Kidney (tissue), 13 donors: ENCODE measurements at regions not wholly inside any gene's neighbourhood (a gene's known extent, or its start where the extent isn't known, plus 50 kb on each side); places are given as distances from the start of the nearest gene placed in this dataset.

Source experiments
- DNase-seq, 5 donors: peaks; one replicate each; pipeline ENCODE4 v3.0.0-alpha.2; 2013 to 2020
- FAIRE-seq: peaks from 2 replicates; lab custom pipeline; 2012; peaks lifted over from hg19 to GRCh38; lab: Jason Lieb, UNC
- H3K27ac ChIP-seq, 2 donors: one replicate each; pipeline ENCODE4 v1.7.0; 2013; ENCODE audit warnings: low read depth in 2 of 2, low read length in 2 of 2, inconsistent platforms in 1 of 2
- H3K27me3 ChIP-seq: one replicate; pipeline ENCODE4 v1.7.1; 2013; ENCODE audit warnings: low read length, inconsistent platforms; ENCODE audit not compliant: control insufficient read depth, insufficient read depth
- H3K36me3 ChIP-seq, 3 donors: one replicate each; pipeline versions ENCODE4 v1.7.0 to v1.7.1; 2013; ENCODE audit warnings: low read length in 3 of 3, control low read depth in 1 of 3, inconsistent platforms in 1 of 3; ENCODE audit not compliant: insufficient read depth in 3 of 3, control insufficient read depth in 2 of 3
- H3K4me1 ChIP-seq, 3 donors: one replicate each; pipeline versions ENCODE4 v1.7.0 to v1.7.1; 2013; ENCODE audit warnings: low read length in 3 of 3, inconsistent platforms in 1 of 3, low read depth in 1 of 3; ENCODE audit not compliant: control insufficient read depth in 2 of 3, insufficient read depth in 2 of 3
- H3K4me3 ChIP-seq, 3 donors: one replicate each; pipeline versions ENCODE4 v1.7.0 to v1.8.1; 2013; ENCODE audit warnings: low read length in 3 of 3, control low read depth in 1 of 3, inconsistent platforms in 1 of 3
- H3K9ac ChIP-seq, 3 donors: one replicate each; pipeline versions ENCODE4 v1.7.0 to v1.7.1; 2013; ENCODE audit warnings: low read length in 3 of 3, control low read depth in 1 of 3, inconsistent platforms in 1 of 3
- H3K9me3 ChIP-seq, 3 donors: one replicate each; pipeline versions ENCODE4 v1.7.0 to v1.7.1; 2013; ENCODE audit warnings: low read length in 3 of 3, control low read depth in 1 of 3, inconsistent platforms in 1 of 3; ENCODE audit not compliant: control insufficient read depth in 2 of 3, insufficient read depth in 1 of 3
- intact Hi-C: fragments of 100-400 bp; cut with DNase I; formaldehyde crosslinking; loops from one replicate; pipeline ENCODE4 v1.11.1; 2022
- TF ChIP-seq, protein P1 (sequence below): IDR thresholded peaks from 3 replicates; pipeline ENCODE4 v1.5.1; 2012; ENCODE audit warnings: mild to moderate bottlenecking, moderate library complexity, borderline replicate concordance; ENCODE audit not compliant: insufficient read depth; ENCODE audit errors: extremely low read depth
- donor health status: control.
- donor health status: control.
- donor health status: control.
- donor health status: control.
- donor health status: control.
- donor health status: DM: yes; HTN: yes; CAD: no.
- donor health status: Normal renal cell carcinoma (clear cell type).

DNA sequence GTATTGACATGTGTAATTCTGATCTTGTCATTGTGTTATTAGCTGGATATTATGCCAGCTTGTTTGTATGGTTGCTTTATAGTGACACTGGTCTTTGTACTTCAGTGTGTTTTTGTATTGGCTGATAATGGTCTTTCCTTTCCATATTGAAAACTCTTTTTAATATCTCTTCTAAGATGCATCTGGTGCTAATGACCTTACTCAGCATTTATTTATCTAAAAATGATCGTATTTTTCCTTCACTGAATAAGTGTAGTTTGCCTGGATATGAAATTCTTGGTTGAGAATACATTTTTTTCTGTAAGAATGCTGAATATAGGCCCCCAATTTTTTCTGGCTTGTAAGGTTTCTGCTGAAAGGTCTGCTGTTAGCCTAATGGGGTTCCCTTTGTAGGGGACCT, 465.5 kb upstream of the TMPRSS15 start:
- Histone ChIP-seq H3K4me1 (no peaks in the 10 kb centered on the region), H3K27me3 (no peaks in the 10 kb centered on the region), H3K4me3 (no peak overlapping the region), H3K36me3 (no peaks in the 10 kb centered on the region), H3K27ac (no peak overlapping the region), H3K9me3 (no peaks in the 10 kb centered on the region), H3K9ac (no peak overlapping the region)
- no peak for DNase-seq
- intact Hi-C loops: no loop called here
- no peak for FAIRE-seq
- TF ChIP-seq, protein P1, sequence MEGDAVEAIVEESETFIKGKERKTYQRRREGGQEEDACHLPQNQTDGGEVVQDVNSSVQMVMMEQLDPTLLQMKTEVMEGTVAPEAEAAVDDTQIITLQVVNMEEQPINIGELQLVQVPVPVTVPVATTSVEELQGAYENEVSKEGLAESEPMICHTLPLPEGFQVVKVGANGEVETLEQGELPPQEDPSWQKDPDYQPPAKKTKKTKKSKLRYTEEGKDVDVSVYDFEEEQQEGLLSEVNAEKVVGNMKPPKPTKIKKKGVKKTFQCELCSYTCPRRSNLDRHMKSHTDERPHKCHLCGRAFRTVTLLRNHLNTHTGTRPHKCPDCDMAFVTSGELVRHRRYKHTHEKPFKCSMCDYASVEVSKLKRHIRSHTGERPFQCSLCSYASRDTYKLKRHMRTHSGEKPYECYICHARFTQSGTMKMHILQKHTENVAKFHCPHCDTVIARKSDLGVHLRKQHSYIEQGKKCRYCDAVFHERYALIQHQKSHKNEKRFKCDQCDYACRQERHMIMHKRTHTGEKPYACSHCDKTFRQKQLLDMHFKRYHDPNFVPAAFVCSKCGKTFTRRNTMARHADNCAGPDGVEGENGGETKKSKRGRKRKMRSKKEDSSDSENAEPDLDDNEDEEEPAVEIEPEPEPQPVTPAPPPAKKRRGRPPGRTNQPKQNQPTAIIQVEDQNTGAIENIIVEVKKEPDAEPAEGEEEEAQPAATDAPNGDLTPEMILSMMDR: no peak

DNA sequence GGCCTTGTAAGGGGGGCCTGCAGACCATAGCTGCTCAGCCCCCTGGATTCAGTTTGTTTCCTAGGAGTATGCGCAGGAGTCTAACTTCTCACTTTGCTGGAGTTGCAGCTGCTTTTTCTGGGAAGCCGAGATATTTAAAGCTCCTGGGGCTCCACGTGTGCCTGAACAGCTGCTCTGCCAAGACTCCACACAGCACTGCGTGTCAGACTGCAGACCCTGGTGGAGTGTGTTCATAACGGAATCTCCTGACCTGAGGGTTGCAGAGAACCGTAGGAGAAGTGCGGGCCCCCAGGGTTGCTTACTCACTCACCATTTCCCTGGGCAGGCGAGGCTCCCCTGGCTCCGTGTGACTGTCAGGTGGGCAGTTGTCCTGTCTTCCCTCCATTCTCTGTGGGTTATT, 474.3 kb upstream of the TMPRSS15 start:
- intact Hi-C loops: no loop called here
- Histone ChIP-seq H3K27ac (no peak overlapping the region), H3K36me3 (no peaks in the 10 kb centered on the region), H3K27me3 (no peaks in the 10 kb centered on the region), H3K9ac (no peak overlapping the region), H3K4me1 (no peaks in the 10 kb centered on the region), H3K9me3 (no peaks in the 10 kb centered on the region), H3K4me3 (no peak overlapping the region)
- FAIRE-seq (no peak), DNase-seq (no peak)
- TF ChIP-seq, protein P1: no peak

DNA sequence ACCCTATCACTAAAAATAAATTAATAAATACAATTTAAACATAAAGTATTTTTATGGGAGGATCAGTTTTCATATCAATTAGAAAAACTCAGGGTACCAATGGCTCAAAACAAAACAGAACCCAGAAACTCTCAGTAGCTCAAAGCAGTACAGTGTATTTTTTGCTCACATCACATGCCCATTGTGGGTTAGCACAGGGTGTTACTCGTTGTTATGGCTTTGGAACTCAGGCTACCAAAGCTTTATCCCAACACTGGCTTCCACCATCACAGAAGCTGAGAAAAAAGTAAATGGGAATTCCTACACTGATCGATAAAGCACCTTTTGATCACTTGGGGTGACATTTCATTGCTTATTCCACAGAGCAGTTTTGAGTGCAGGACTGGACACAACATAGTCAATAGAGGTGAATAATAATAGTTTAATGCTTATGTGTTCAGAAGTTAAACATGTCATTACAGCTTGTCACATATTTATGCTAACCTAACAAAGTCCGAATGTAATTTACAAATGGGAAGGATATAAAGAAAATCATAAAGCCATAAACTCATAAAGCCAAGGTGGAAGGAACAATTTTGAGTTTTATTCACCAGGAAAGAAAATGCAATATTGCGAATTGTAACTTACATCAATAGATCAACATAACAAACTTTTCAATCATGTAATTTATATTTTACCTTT, 484.5 kb upstream of the TMPRSS15 start:
- DNase-seq (no peak), FAIRE-seq (no peak)
- H3K4me1 ChIP-seq: no peaks in the 10 kb centered on the region
- intact Hi-C loops: no loop called here
- H3K27me3 ChIP-seq: no peaks in the 10 kb centered on the region
- H3K27ac ChIP-seq: no peak overlapping the region
- no peaks in the 10 kb centered on the region for H3K36me3 ChIP-seq
- no peaks in the 10 kb centered on the region for H3K9me3 ChIP-seq
- no peak overlapping the region for H3K9ac ChIP-seq
- TF ChIP-seq, protein P1: no peak
- no peak overlapping the region for H3K4me3 ChIP-seq

DNA sequence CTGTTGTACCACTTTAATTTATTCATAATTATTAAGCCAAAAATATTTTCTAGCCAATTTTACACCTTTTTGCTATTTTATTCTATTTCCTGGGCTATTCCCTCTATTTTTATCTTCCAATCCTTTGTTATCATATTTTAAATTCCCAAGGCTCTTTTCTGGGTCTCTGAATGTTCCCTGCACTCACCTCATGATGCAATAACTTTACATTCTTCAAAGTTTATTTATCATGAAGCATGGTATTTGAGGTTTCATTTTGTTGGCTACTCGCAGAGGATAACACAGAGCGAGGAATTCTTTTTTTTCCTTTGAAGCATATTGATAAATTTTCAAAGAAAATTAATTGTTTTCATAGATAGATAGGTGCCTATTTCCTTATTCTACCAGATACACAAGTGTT, 489.8 kb upstream of the TMPRSS15 start:
- Histone ChIP-seq H3K27ac (no peak overlapping the region), H3K27me3 (no peaks in the 10 kb centered on the region), H3K36me3 (no peaks in the 10 kb centered on the region), H3K9ac (no peak overlapping the region), H3K4me1 (no peaks in the 10 kb centered on the region), H3K9me3 (no peaks in the 10 kb centered on the region), H3K4me3 (no peak overlapping the region)
- no peak for DNase-seq
- TF ChIP-seq, protein P1: no peak
- FAIRE-seq: no peak
- intact Hi-C loops: no loop called here
